ENCODE measurements at regions not wholly inside any gene's neighbourhood (a gene's known extent, or its start where the extent isn't known, plus 50 kb on each side); places are given as distances from the start of the nearest gene placed in this dataset.

DNA sequence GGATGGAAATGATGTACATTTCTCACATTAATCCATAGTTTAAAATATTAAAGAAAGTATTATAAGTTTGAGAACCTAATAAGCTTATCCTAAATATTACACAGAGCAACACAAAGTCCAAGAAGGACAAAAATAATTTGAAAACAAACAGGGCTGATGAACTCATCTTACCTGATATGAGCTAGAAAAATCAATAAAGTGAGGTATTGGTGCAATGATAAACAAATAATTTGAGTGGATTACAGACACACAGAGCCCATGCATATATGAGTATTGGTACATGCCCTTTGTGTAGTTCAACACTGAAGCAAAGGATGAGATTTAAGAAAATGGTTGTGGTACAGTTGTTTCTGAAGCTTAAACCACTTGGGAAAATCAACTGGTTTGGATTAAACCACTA lies 1139.0 kb downstream of the SUCLG1 start:
- TF ChIP-seq, protein P1, sequence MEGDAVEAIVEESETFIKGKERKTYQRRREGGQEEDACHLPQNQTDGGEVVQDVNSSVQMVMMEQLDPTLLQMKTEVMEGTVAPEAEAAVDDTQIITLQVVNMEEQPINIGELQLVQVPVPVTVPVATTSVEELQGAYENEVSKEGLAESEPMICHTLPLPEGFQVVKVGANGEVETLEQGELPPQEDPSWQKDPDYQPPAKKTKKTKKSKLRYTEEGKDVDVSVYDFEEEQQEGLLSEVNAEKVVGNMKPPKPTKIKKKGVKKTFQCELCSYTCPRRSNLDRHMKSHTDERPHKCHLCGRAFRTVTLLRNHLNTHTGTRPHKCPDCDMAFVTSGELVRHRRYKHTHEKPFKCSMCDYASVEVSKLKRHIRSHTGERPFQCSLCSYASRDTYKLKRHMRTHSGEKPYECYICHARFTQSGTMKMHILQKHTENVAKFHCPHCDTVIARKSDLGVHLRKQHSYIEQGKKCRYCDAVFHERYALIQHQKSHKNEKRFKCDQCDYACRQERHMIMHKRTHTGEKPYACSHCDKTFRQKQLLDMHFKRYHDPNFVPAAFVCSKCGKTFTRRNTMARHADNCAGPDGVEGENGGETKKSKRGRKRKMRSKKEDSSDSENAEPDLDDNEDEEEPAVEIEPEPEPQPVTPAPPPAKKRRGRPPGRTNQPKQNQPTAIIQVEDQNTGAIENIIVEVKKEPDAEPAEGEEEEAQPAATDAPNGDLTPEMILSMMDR (IDR thresholded peaks at IDR 0.05; ENCODE audit: low read length): no peak
- TF ChIP-seq EZH2 (IDR thresholded peaks at IDR 0.05; ENCODE audit: borderline replicate concordance, low read length): no peak
